NCI-H2029 treated with DMSO at 0.1 percent for 48 hours (cell line): ENCODE measurements at regions not wholly inside any gene's neighbourhood (a gene's known extent, or its start where the extent isn't known, plus 50 kb on each side); places are given as distances from the start of the nearest gene placed in this dataset.

ENCODE experiments used
- DNase-seq: peaks from one replicate; lab custom pipeline; 2025; lab: John Stamatoyannopoulos, UW

- no peak for DNase-seq
Observed at GRCh38 chr2:219692521-219692920, 65.1 kb downstream of the SLC4A3 start.

- no peak for DNase-seq
Observed at GRCh38 chr2:219695145-219695709, 67.8 kb downstream of the SLC4A3 start.

GRCh38 chr2:219697811-219698747 lies 70.6 kb downstream of the SLC4A3 start:
- no peak for DNase-seq

GRCh38 chr2:219698748-219699439 lies 71.5 kb downstream of the SLC4A3 start:
- DNase-seq, result no peak

GRCh38 chr2:219699440-219699821 lies 72.0 kb downstream of the SLC4A3 start:
- DNase-seq, result no peak

- no peak for DNase-seq
Observed at GRCh38 chr2:219701847-219702634, 74.6 kb downstream of the SLC4A3 start.

GRCh38 chr2:219702796-219703545 lies 75.5 kb downstream of the SLC4A3 start:
- DNase-seq, result no peak

- no peak for DNase-seq
Observed at GRCh38 chr2:219704878-219705277, 77.4 kb downstream of the SLC4A3 start.

- DNase-seq, result no peak
Observed at GRCh38 chr2:219706823-219707281, 79.4 kb downstream of the SLC4A3 start.

- DNase-seq, result no peak
Observed at GRCh38 chr2:219707496-219708285, 80.3 kb downstream of the SLC4A3 start.

GRCh38 chr2:219709331-219709761 lies 81.9 kb downstream of the SLC4A3 start:
- DNase-seq, result no peak

GRCh38 chr2:219713110-219713509 lies 85.7 kb downstream of the SLC4A3 start:
- no peak for DNase-seq

GRCh38 chr2:219714681-219715400 lies 87.4 kb downstream of the SLC4A3 start:
- DNase-seq, result no peak

GRCh38 chr2:219718066-219718465 lies 90.6 kb downstream of the SLC4A3 start:
- no peak for DNase-seq

- no peak for DNase-seq
Observed at GRCh38 chr2:219719521-219719920, 92.1 kb downstream of the SLC4A3 start.

- DNase-seq, result no peak
Observed at GRCh38 chr2:219720956-219721355, 93.5 kb downstream of the SLC4A3 start.

GRCh38 chr2:219722276-219722879 lies 94.9 kb downstream of the SLC4A3 start:
- no peak for DNase-seq

- no peak for DNase-seq
Observed at GRCh38 chr2:219723311-219723710, 95.9 kb downstream of the SLC4A3 start.

GRCh38 chr2:219724628-219725027 lies 97.2 kb downstream of the SLC4A3 start:
- no peak for DNase-seq
